H9 (cell line): ENCODE measurements at regions not wholly inside any gene's neighbourhood (a gene's known extent, or its start where the extent isn't known, plus 50 kb on each side); places are given as distances from the start of the nearest gene placed in this dataset.

Source experiments
- DNase-seq: peaks from one replicate; pipeline ENCODE4 v3.0.0-alpha.2; 2017
- H2AFZ ChIP-seq: one replicate; pipeline ENCODE4 v1.6.1; 2013; ENCODE audit warnings: mild to moderate bottlenecking, low read length, control low read depth, moderate library complexity
- H2AK5ac ChIP-seq: 2 replicates; pipeline ENCODE4 v1.6.1; 2013; ENCODE audit warnings: low read length, control low read depth, mixed read lengths; ENCODE audit not compliant: insufficient read length
- H2BK120ac ChIP-seq: one replicate; pipeline ENCODE4 v1.6.1; 2013; ENCODE audit warnings: low read depth, mild to moderate bottlenecking, low read length, control low read depth, inconsistent platforms; ENCODE audit not compliant: poor library complexity, severe bottlenecking
- H2BK12ac ChIP-seq: 2 replicates; pipeline ENCODE4 v1.6.1; 2013; ENCODE audit warnings: low read length, control low read depth, mixed read lengths, low read depth; ENCODE audit not compliant: insufficient read length
- H2BK15ac ChIP-seq: 2 replicates; pipeline ENCODE4 v1.6.1; 2013; ENCODE audit warnings: low read depth, low read length, control low read depth
- H2BK20ac ChIP-seq: one replicate; pipeline ENCODE4 v1.6.1; 2013; ENCODE audit warnings: low read depth, mild to moderate bottlenecking, low read length, control low read depth, inconsistent platforms; ENCODE audit not compliant: poor library complexity, severe bottlenecking
- H2BK5ac ChIP-seq: 2 replicates; pipeline ENCODE4 v1.6.1; 2013; ENCODE audit warnings: low read length, control low read depth, mixed read lengths; ENCODE audit not compliant: insufficient read length
- H3K14ac ChIP-seq: 2 replicates; pipeline ENCODE4 v1.6.1; 2013; ENCODE audit warnings: low read length, control low read depth; ENCODE audit not compliant: insufficient read depth
- H3K18ac ChIP-seq: 2 replicates; pipeline ENCODE4 v1.6.1; 2013; ENCODE audit warnings: low read depth, mild to moderate bottlenecking, mixed read lengths, low read length, control low read depth; ENCODE audit not compliant: insufficient read length
- H3K23ac ChIP-seq: 2 replicates; pipeline ENCODE4 v1.6.1; 2013; ENCODE audit warnings: low read length, control low read depth, mixed read lengths, low read depth; ENCODE audit not compliant: insufficient read length
- H3K23me2 ChIP-seq: 2 replicates; pipeline ENCODE4 v1.6.1; 2013; ENCODE audit warnings: low read depth, mild to moderate bottlenecking, mixed read lengths, low read length, control low read depth; ENCODE audit not compliant: insufficient read length, poor library complexity, severe bottlenecking
- H3K27ac ChIP-seq: 2 replicates; pipeline ENCODE4 v1.5.1; 2013; ENCODE audit warnings: low read length, control low read depth, mixed read lengths, low read depth; ENCODE audit not compliant: insufficient read length
- H3K27me3 ChIP-seq: 2 replicates; pipeline ENCODE4 v1.6.1; 2013; ENCODE audit warnings: low read length, control low read depth, inconsistent platforms; ENCODE audit not compliant: insufficient read depth
- H3K4ac ChIP-seq: 2 replicates; pipeline ENCODE4 v1.6.1; 2013; ENCODE audit warnings: low read depth, mild to moderate bottlenecking, control low read depth, inconsistent platforms, low read length, moderate library complexity
- H3K4me1 ChIP-seq: 2 replicates; pipeline ENCODE4 v1.6.1; 2013; ENCODE audit warnings: low read length, control low read depth, inconsistent platforms; ENCODE audit not compliant: insufficient read depth
- H3K4me2 ChIP-seq: 2 replicates; pipeline ENCODE4 v1.6.1; 2013; ENCODE audit warnings: low read length, control low read depth, mixed read lengths; ENCODE audit not compliant: insufficient read length, insufficient read depth
- H3K56ac ChIP-seq: 2 replicates; pipeline ENCODE4 v1.6.1; 2013; ENCODE audit warnings: low read depth, mild to moderate bottlenecking, mixed read lengths, low read length, control low read depth; ENCODE audit not compliant: insufficient read length
- H3K79me1 ChIP-seq: 2 replicates; pipeline ENCODE4 v1.6.1; 2013; ENCODE audit warnings: low read depth, mild to moderate bottlenecking, moderate library complexity, low read length, control low read depth, inconsistent platforms; ENCODE audit not compliant: insufficient read depth, poor library complexity, severe bottlenecking
- H3K79me2 ChIP-seq: 2 replicates; pipeline ENCODE4 v1.6.1; 2013; ENCODE audit warnings: low read length, control low read depth, inconsistent platforms; ENCODE audit not compliant: insufficient read depth
- H3K9ac ChIP-seq: 2 replicates; pipeline ENCODE4 v1.6.1; 2013; ENCODE audit warnings: low read length, control low read depth, mixed read lengths; ENCODE audit not compliant: insufficient read length; ENCODE audit errors: extremely low read depth
- H3K9me3 ChIP-seq: one replicate; pipeline ENCODE4 v1.6.1; 2013; ENCODE audit warnings: low read depth, low read length, inconsistent platforms; ENCODE audit not compliant: control insufficient read depth
- H3T11ph ChIP-seq: one replicate; pipeline ENCODE4 v1.6.1; 2013; ENCODE audit warnings: mild to moderate bottlenecking, low read length, control low read depth, inconsistent platforms
- H4K20me1 ChIP-seq: one replicate; pipeline ENCODE4 v1.6.1; 2013; ENCODE audit not compliant: control insufficient read depth, insufficient read length, insufficient read depth
- H4K5ac ChIP-seq: 2 replicates; pipeline ENCODE4 v1.6.1; 2013; ENCODE audit warnings: low read depth, mild to moderate bottlenecking, mixed read lengths, low read length, control low read depth; ENCODE audit not compliant: insufficient read length
- H4K8ac ChIP-seq: replicated peaks from 2 replicates; pipeline ENCODE4 v1.6.1; 2013; ENCODE audit warnings: low read length, control low read depth, mixed read lengths, low read depth; ENCODE audit not compliant: insufficient read length
- H4K91ac ChIP-seq: 2 replicates; pipeline ENCODE4 v1.6.1; 2013; ENCODE audit warnings: low read depth, mild to moderate bottlenecking, moderate library complexity, mixed read lengths, low read length, control low read depth; ENCODE audit not compliant: insufficient read length
- H3K27ac Mint-ChIP-seq, 3 experiments: 2 replicates in 2 of 3; 3 replicates in 1 of 3; pipeline ENCODE4 v1.8.0; 2020 to 2021; ENCODE audit warnings: mixed read lengths in 3 of 3, mild to moderate bottlenecking in 1 of 3, moderate library complexity in 1 of 3
- H3K27me3 Mint-ChIP-seq: 2 replicates; pipeline ENCODE4 v1.8.0; 2021; ENCODE audit warnings: low read depth, mild to moderate bottlenecking, moderate library complexity, mixed read lengths
- H3K36me3 Mint-ChIP-seq, 3 experiments: 2 replicates in 2 of 3; 3 replicates in 1 of 3; pipeline ENCODE4 v1.8.0; 2020 to 2021; ENCODE audit warnings: low read depth in 3 of 3, mixed read lengths in 3 of 3; ENCODE audit not compliant: insufficient read depth in 1 of 3
- H3K4me1 Mint-ChIP-seq, 2 experiments: 2 replicates each; pipeline ENCODE4 v1.8.0; 2020; ENCODE audit warnings: mixed read lengths in 2 of 2
- H3K4me3 Mint-ChIP-seq, 2 experiments: 2 replicates in 1 of 2; 3 replicates in 1 of 2; pipeline ENCODE4 v1.8.0; 2020 to 2021; ENCODE audit warnings: mild to moderate bottlenecking in 2 of 2, mixed read lengths in 2 of 2, moderate library complexity in 1 of 2
- H3K9me3 Mint-ChIP-seq, 2 experiments: 2 replicates in 1 of 2; 3 replicates in 1 of 2; pipeline ENCODE4 v1.8.0; 2020; ENCODE audit warnings: mild to moderate bottlenecking in 2 of 2, mixed read lengths in 2 of 2, moderate library complexity in 1 of 2
- CTCF ChIP-seq: fragments of 200-600 bp; sonication (generic); conservative IDR thresholded peaks from 3 replicates; pipeline ENCODE4 v1.8.0; 2021; ENCODE audit warnings: antibody characterized with exemption, mild to moderate bottlenecking
- WGBS: extraction: QIAGEN DNeasy Blood & Tissue Kit; methylation state at CpG from one replicate; pipeline ENCODE4 v1.1.7; 2013; ENCODE audit warnings: missing lambda C conversion rate, low lambda C conversion rate, mixed read lengths; ENCODE audit not compliant: insufficient read length; ENCODE audit errors: extremely low coverage; 5-methylcytosine and 5-hydroxymethylcytosine counted together

- H2AK5ac ChIP-seq = no peak overlapping the region
- H3K4me1 ChIP-seq = no peaks in the 10 kb centered on the region
- H3K27me3 ChIP-seq = no peaks in the 10 kb centered on the region
- no peak overlapping the region for H3K23ac ChIP-seq
- H3K18ac ChIP-seq = no peak overlapping the region
- no peak for DNase-seq
- H3T11ph ChIP-seq = no peak overlapping the region
- no peak overlapping the region for H4K91ac ChIP-seq
- no peak overlapping the region for H3K4me3 Mint-ChIP-seq
- H3K23me2 ChIP-seq = no peaks in the 10 kb centered on the region
- no peak overlapping the region for H2BK5ac ChIP-seq
- no peak overlapping the region for H4K8ac ChIP-seq
- no peaks in the 10 kb centered on the region for H4K20me1 ChIP-seq
- 0 out of 5 replicates have a peak, but pooled peaks cover under 1% of the 10 kb centered on the region in 2 experiments for H3K9me3 Mint-ChIP-seq
- H2BK120ac ChIP-seq = no peak overlapping the region
- H3K79me1 ChIP-seq = no peaks in the 10 kb centered on the region
- H3K14ac ChIP-seq = no peak overlapping the region; the same call in 1 of the 2 replicates
- H3K27me3 Mint-ChIP-seq = no peaks in the 10 kb centered on the region
- no peak overlapping the region for H2BK12ac ChIP-seq
- H2BK20ac ChIP-seq = no peak overlapping the region
- no peak overlapping the region for H3K4me2 ChIP-seq
- H4K5ac ChIP-seq = no peak overlapping the region
- no peak overlapping the region for H3K27ac Mint-ChIP-seq
- H2BK15ac ChIP-seq = no peak overlapping the region
- H3K4ac ChIP-seq = no peak overlapping the region
- H3K36me3 Mint-ChIP-seq = peaks cover 0 to 2% (median 0%) of the 10 kb centered on the region in 3 experiments; a peak in 2 of 7 replicates
- no peaks in the 10 kb centered on the region for H3K9me3 ChIP-seq
- H2AFZ ChIP-seq = no peak overlapping the region
- peaks cover 3 to 4% of the 10 kb centered on the region in 2 experiments; a peak in 2 of 4 replicates for H3K4me1 Mint-ChIP-seq
- H3K27ac ChIP-seq = no peak overlapping the region
- no peak for TF ChIP-seq CTCF
- H3K9ac ChIP-seq = no peak overlapping the region
- no CpG with 5 or more reads among the region's 4 CpGs for WGBS
- no peak overlapping the region for H3K56ac ChIP-seq
- no peaks in the 10 kb centered on the region for H3K79me2 ChIP-seq
Measured at GRCh38 chr12:118560733-118561132, 184.4 kb downstream of the SUDS3 start.
